ENCODE measurements at regions not wholly inside any gene's neighbourhood (a gene's known extent, or its start where the extent isn't known, plus 50 kb on each side); places are given as distances from the start of the nearest gene placed in this dataset.

- no peak for DNase-seq (ENCODE audit: low spot score in 2 of 2)
- Mint-ChIP-seq H3K9me3 (no peaks in the 10 kb centered on the region), H3K36me3 (no peaks in the 10 kb centered on the region), H3K27ac (no peak overlapping the region)
- ATAC-seq: no peak
These were observed 85.6 kb upstream of the BEND6 start for GRCh38 chr6:56869346-56869745.

- H3K27ac Mint-ChIP-seq: no peak overlapping the region
- H3K36me3 Mint-ChIP-seq: no peaks in the 10 kb centered on the region
- ATAC-seq (no peak), DNase-seq (ENCODE audit: low spot score in 2 of 2) (no peak)
- no peaks in the 10 kb centered on the region for H3K9me3 Mint-ChIP-seq
These were observed 86.2 kb upstream of the BEND6 start for GRCh38 chr6:56868687-56869086.

DNA sequence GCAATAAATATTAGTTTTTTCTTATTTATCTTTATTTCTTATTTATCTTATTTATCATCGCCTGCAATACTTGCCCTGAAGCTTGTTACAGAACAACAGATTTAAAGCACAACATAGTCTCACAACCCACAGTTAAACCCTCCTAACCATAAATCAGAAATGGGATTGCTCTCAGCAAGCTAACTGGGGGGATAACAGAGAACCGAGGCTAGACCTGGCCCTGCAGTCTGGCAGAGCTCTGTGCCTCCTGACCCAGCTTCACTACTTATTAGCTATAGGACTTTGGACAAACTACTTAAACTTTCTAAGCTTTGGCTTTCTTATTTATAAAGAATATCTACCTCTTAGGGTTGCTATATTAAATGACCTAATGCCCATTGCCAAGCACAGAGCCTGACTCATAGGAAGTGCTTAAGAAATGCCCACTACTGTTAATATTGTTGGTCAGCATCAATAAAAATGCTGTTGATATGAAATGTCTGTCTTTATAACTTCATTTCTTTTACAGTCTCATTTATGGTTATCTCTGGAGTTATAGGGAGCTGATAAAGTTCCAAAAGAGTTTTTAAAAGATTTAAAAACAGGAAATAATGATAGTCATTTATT, 87.9 kb upstream of the BEND6 start:
- ATAC-seq (no peak), DNase-seq (ENCODE audit: low spot score in 2 of 2) (no peak)
- Mint-ChIP-seq H3K27ac (no peak overlapping the region), H3K36me3 (no peaks in the 10 kb centered on the region), H3K9me3 (no peaks in the 10 kb centered on the region)

- H3K9me3 Mint-ChIP-seq: no peaks in the 10 kb centered on the region
- H3K27ac Mint-ChIP-seq: no peak overlapping the region
- no peak for ATAC-seq
- DNase-seq (ENCODE audit: low spot score in 2 of 2): no peak
- no peaks in the 10 kb centered on the region for H3K36me3 Mint-ChIP-seq
These were observed 89.6 kb upstream of the BEND6 start for GRCh38 chr6:56865081-56865875.

DNA sequence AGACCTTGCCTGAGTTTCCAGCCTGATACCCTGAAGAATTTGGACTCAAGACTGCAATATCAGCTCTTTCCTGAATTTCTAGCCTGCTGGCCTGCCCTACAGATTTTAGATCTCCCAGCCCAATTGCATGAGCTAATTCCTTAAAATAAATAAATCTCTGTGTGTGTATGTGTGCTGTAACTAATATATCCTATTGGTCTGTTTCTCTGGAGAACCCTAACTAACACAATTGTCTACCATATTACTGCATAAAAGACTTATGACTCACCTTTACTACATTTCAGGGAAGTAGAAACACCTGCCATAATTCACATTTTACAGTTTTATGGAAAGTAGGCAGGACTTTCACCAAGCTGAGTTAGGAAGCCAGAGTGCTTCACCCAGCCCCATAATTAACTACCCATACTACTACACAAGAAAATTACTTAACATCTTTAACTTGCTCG, 90.7 kb upstream of the BEND6 start:
- DNase-seq (ENCODE audit: low spot score in 2 of 2) (no peak), ATAC-seq (no peak)
- Mint-ChIP-seq H3K27ac (no peak overlapping the region), H3K9me3 (no peaks in the 10 kb centered on the region), H3K36me3 (no peaks in the 10 kb centered on the region)

DNA sequence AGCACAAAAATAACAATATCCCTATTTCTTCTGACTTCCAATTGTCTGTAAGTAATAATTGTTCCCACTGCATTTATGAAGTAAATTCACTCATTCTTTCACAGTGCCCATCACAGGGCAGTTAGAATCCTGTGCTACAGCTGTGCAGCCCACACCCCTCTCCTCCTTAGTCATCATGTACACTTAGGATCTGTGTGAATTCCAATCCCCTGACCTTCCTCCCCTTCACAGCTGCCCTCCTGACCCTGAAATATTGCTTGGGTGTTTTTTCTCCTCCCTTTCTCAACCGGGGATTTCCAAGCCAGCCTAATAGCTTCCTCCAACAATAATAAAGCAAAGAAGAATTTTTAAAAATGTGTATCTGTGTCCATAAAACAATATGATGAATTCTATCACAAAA, 91.5 kb upstream of the BEND6 start:
- DNase-seq (ENCODE audit: low spot score in 2 of 2) (no peak), ATAC-seq (no peak)
- H3K36me3 Mint-ChIP-seq: no peaks in the 10 kb centered on the region
- H3K27ac Mint-ChIP-seq: no peak overlapping the region
- H3K9me3 Mint-ChIP-seq: no peaks in the 10 kb centered on the region

DNA sequence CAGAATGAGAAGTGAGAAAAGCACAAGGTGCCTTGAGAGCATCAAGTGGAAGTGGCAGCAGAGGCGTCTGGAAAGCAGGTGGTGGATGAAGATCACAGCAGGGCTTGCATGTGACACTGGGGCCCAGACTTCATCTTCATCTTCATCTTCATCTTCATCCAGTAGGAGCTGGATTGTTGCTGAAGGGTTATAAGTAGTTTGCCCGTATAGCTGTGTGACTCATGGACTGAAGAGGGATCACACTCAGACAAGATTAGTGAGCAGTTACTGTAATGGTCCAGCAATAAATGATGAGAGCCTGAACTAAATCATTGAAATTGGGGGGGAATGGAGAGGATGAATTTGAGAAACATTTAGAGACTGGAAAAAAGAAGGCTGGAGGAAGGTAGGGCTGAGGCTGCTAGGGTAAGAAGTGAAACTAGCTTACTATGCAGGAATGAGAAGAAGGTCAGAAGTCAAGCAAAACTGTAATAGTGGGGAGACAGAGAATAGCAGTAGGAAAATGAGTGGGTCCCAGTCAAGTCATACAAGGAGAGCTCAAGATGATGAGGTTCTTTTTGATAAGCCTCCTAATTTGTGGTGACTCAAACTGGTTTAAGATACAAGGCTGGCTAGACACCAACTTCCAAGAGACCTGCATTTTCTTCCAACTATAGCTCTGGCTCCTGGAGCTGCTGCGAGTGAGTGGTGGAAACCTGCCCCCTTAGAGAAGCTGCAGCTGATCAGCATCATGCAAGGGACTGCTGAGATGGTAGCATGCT, 92.3 kb upstream of the BEND6 start:
- H3K9me3 Mint-ChIP-seq: no peaks in the 10 kb centered on the region
- ATAC-seq (peak in 1 of 2 donors; percentile 65), DNase-seq (ENCODE audit: low spot score in 2 of 2) (no peak)
- no peaks in the 10 kb centered on the region for H3K36me3 Mint-ChIP-seq
- no peak overlapping the region for H3K27ac Mint-ChIP-seq

DNA sequence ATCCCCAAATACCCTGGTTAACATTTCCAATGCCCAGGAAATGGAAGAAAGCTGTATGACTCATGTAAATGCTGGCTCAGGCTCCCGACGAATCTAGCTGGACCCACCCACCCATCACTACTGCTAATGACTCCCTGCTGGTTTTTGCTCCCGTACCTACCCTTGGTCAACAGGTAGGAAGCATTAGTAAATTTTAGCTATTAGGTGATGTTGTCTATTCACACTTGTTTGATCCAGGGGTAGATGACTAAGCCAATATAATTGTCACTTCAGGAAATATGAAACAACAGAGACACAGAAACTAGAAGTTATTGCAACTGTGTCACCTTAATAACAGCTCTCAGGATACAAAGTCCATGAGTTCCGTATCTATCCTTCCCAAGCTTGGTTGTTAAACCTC, 94.4 kb upstream of the BEND6 start:
- ATAC-seq (no peak), DNase-seq (ENCODE audit: low spot score in 2 of 2) (no peak)
- H3K27ac Mint-ChIP-seq: no peak overlapping the region
- H3K9me3 Mint-ChIP-seq: no peaks in the 10 kb centered on the region
- no peaks in the 10 kb centered on the region for H3K36me3 Mint-ChIP-seq

GRCh38 chr6:56856036-56856580, 98.8 kb upstream of the BEND6 start:
- Mint-ChIP-seq H3K27ac (no peak overlapping the region), H3K36me3 (no peaks in the 10 kb centered on the region), H3K9me3 (no peaks in the 10 kb centered on the region)
- no peak for ATAC-seq
- DNase-seq (ENCODE audit: low spot score in 2 of 2): no peak

DNA sequence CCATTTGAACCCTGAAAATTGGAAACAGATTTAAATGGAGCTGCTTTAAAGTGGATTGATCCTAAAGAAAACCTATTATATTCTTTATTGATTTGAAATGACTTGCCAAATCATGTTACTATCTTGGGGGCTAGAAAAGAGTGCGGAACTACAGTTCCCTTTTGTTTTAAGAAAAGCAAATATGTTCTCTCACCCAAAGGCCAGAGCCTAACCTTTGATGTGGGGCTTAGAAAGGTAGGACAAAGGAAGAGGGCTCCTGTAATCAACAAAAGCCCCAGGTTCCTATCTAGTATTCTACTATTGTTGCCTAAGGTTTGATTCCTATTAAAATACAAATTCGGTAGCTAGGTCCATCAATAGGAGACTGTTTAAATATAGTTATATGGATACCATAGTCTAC, 100.8 kb upstream of the BEND6 start:
- H3K27ac Mint-ChIP-seq: no peak overlapping the region
- H3K36me3 Mint-ChIP-seq: peaks cover 0 to 11% of the 10 kb centered on the region in 2 donors
- DNase-seq (ENCODE audit: low spot score in 2 of 2): no peak
- H3K9me3 Mint-ChIP-seq: no peaks in the 10 kb centered on the region
- no peak for ATAC-seq

GRCh38 chr6:56853541-56853940, 101.4 kb upstream of the BEND6 start:
- Mint-ChIP-seq H3K9me3 (no peaks in the 10 kb centered on the region), H3K36me3 (peaks cover 0 to 11% of the 10 kb centered on the region in 2 donors), H3K27ac (no peak overlapping the region)
- DNase-seq (ENCODE audit: low spot score in 2 of 2) (no peak), ATAC-seq (no peak)

DNA sequence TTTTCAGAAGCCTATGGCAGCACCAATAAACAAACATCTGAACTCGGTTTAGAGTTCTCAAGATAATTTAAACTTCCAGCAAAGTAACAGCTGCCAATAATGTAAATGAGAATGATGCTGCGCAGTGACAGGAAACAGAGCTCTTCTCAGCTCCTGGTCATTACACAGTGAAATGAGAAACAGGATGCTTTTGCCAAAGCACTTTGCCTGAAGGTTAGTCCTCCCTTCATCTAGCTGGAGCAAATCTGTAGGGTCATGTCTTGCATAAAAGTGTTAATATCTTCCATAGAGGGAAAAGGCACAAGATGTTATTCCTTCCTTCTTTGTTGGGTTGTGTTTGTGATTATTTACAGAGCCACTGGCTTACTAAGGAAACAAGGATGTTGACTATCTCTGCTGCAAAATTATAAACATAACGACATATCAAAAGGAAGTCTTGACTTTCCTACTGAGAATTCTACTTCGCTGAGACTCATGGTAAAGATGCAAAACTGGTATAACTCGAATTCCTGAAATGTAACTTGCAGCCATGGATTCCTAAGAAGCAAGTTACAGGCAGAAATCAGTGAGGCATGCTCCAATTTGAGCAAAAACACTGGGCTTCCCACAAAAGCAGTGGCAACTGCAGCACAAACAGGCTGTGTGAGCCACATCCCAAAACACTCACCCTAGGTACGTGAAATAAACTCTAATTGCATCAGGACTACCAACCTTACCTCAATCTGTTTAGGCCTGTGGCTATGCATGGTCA, 102.5 kb upstream of the BEND6 start:
- Mint-ChIP-seq H3K9me3 (no peaks in the 10 kb centered on the region), H3K36me3 (peaks cover 0 to 11% of the 10 kb centered on the region in 2 donors), H3K27ac (no peak overlapping the region)
- ATAC-seq: peak in 1 of 2 donors; percentile 22
- no peak for DNase-seq (ENCODE audit: low spot score in 2 of 2)

DNA sequence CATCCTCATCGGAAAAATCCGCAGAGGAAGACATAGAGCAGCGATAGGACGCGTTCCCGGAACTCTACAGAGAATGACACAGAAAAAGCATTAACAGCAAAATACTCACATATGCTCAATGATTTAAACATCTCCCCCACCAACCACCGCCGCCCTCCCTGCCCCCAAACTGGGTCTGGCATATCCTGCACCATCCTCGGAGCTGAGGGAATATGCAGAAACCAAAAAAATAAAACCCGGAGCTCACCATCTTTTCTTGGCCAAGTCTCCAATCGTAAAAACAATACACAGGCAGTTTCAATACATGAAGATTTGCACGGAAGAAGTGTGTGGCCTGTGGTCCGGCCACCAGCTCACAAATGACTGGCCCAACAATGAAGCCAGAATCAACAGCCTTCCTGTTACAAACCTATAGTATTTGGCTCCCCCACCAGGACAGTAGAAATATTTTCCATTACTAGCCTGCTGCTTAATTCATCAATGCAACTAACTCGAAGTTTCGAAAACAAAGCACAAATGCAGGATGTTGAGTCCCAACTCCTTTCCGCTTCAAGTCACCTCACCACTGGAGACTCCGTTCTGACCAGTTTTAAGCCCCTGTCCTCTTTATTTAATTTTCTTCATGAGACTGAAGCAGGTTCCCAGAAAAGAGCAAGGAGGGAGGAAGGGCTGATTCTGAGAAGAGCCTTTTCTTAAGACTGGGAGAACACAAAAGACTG, 103.2 kb upstream of the BEND6 start:
- ATAC-seq (peak; percentile 91 to 96), DNase-seq (ENCODE audit: low spot score in 2 of 2) (peak in 1 of 2 donors; percentile 34)
- Mint-ChIP-seq H3K36me3 (peaks cover 0 to 11% of the 10 kb centered on the region in 2 donors), H3K9me3 (no peaks in the 10 kb centered on the region), H3K27ac (peak overlapping the region in 1 of 2 donors; percentile 44)

- Mint-ChIP-seq H3K9me3 (no peaks in the 10 kb centered on the region), H3K36me3 (peaks cover 0 to 11% of the 10 kb centered on the region in 2 donors), H3K27ac (peak overlapping the region in 1 of 2 donors; percentile 44)
- ATAC-seq (peak in 1 of 2 donors; percentile 3), DNase-seq (ENCODE audit: low spot score in 2 of 2) (no peak)
These were observed 103.8 kb upstream of the BEND6 start for GRCh38 chr6:56851074-56851473.

- no peak for ATAC-seq
- Mint-ChIP-seq H3K9me3 (no peaks in the 10 kb centered on the region), H3K36me3 (peaks cover 0 to 11% of the 10 kb centered on the region in 2 donors), H3K27ac (no peak overlapping the region)
- no peak for DNase-seq (ENCODE audit: low spot score in 2 of 2)
These were observed 104.3 kb upstream of the BEND6 start for GRCh38 chr6:56850626-56851025.

DNA sequence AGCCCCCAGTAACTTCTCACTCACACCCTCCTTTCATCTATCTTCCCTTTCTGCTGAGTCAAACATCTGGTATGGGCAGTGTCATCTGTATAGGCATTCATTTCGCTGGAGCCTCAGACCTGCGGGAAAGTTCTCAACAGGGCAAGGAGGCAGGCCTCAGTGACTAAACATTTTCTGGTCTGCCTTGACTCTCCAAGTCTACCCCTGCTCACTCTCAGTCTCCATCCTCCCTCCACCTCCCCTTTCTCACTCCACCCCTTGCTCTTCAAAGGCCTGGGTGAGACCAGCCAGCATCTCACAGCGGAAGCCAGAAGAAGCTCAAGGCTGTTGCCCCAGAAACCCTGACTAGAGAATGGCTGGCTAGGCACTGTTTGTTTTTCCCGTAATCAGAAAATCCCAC, 105.0 kb upstream of the BEND6 start:
- no peak for DNase-seq (ENCODE audit: low spot score in 2 of 2)
- Mint-ChIP-seq H3K36me3 (peaks cover 0 to 11% of the 10 kb centered on the region in 2 donors), H3K9me3 (no peaks in the 10 kb centered on the region), H3K27ac (no peak overlapping the region)
- ATAC-seq: no peak

Measured in activated naive CD4-positive, alpha-beta T cell treated with anti-CD3 and anti-CD28 coated beads, Interleukin-2, amount 50 U/mL, for 72 hours (primary cell).